Panc1 (cell line): ENCODE measurements at regions not wholly inside any gene's neighbourhood (a gene's known extent, or its start where the extent isn't known, plus 50 kb on each side); places are given as distances from the start of the nearest gene placed in this dataset.

Experiments used
- POLR2AphosphoS5 ChIP-seq: IDR thresholded peaks from 2 replicates; pipeline ENCODE4 v1.6.1; 2012; ENCODE audit warnings: mild to moderate bottlenecking, low read depth, low read length, moderate library complexity
- SIN3A ChIP-seq: IDR thresholded peaks from 2 replicates; pipeline ENCODE4 v1.6.1; 2012; ENCODE audit warnings: low read depth, mild to moderate bottlenecking, low read length, moderate library complexity, borderline replicate concordance; ENCODE audit not compliant: insufficient read depth
- TF ChIP-seq, protein P1 (sequence below), 2 experiments: IDR thresholded peaks; 2 replicates each; pipeline ENCODE4 v1.6.1; 2011 to 2012; ENCODE audit warnings: low read depth in 2 of 2, control low read depth in 1 of 2, low read length in 1 of 2, mild to moderate bottlenecking in 1 of 2, moderate library complexity in 1 of 2; ENCODE audit not compliant: insufficient read depth in 1 of 2
- TF ChIP-seq, protein P2 (sequence below): fragments of 450-650 bp; IDR thresholded peaks from 2 replicates; pipeline ENCODE4 v1.5.1; 2017; ENCODE audit warnings: mild to moderate bottlenecking

DNA sequence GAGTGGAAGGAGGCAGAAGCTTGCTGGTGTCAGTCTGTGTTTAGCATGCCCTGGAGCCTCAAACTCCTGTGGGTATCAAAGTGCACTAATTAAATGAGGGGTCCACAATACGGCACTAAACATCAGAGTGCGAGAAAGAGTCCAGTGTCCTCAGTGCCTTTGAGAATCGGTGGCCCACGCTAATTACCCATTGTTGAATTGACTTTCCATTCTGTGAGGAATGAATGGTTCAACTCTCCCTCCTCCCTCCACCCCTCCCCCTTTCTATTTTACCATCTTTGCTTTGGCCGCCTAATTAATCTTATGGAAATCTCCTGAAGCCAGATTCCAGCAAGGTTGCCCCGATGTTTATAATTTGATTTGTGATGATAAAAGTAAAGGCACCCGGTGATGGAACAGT lies 217.8 kb downstream of the TFEC start:
- TF ChIP-seq, protein P1, sequence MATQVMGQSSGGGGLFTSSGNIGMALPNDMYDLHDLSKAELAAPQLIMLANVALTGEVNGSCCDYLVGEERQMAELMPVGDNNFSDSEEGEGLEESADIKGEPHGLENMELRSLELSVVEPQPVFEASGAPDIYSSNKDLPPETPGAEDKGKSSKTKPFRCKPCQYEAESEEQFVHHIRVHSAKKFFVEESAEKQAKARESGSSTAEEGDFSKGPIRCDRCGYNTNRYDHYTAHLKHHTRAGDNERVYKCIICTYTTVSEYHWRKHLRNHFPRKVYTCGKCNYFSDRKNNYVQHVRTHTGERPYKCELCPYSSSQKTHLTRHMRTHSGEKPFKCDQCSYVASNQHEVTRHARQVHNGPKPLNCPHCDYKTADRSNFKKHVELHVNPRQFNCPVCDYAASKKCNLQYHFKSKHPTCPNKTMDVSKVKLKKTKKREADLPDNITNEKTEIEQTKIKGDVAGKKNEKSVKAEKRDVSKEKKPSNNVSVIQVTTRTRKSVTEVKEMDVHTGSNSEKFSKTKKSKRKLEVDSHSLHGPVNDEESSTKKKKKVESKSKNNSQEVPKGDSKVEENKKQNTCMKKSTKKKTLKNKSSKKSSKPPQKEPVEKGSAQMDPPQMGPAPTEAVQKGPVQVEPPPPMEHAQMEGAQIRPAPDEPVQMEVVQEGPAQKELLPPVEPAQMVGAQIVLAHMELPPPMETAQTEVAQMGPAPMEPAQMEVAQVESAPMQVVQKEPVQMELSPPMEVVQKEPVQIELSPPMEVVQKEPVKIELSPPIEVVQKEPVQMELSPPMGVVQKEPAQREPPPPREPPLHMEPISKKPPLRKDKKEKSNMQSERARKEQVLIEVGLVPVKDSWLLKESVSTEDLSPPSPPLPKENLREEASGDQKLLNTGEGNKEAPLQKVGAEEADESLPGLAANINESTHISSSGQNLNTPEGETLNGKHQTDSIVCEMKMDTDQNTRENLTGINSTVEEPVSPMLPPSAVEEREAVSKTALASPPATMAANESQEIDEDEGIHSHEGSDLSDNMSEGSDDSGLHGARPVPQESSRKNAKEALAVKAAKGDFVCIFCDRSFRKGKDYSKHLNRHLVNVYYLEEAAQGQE (IDR thresholded peaks at IDR 0.05; ENCODE audit: insufficient read depth in 1 of 2, low read depth in 2 of 2, low read length in 1 of 2): no peak
- TF ChIP-seq, protein P2, sequence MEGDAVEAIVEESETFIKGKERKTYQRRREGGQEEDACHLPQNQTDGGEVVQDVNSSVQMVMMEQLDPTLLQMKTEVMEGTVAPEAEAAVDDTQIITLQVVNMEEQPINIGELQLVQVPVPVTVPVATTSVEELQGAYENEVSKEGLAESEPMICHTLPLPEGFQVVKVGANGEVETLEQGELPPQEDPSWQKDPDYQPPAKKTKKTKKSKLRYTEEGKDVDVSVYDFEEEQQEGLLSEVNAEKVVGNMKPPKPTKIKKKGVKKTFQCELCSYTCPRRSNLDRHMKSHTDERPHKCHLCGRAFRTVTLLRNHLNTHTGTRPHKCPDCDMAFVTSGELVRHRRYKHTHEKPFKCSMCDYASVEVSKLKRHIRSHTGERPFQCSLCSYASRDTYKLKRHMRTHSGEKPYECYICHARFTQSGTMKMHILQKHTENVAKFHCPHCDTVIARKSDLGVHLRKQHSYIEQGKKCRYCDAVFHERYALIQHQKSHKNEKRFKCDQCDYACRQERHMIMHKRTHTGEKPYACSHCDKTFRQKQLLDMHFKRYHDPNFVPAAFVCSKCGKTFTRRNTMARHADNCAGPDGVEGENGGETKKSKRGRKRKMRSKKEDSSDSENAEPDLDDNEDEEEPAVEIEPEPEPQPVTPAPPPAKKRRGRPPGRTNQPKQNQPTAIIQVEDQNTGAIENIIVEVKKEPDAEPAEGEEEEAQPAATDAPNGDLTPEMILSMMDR: no peak
- TF ChIP-seq POLR2AphosphoS5 (no peak), SIN3A (no peak)
